ENCODE measurements at regions not wholly inside any gene's neighbourhood (a gene's known extent, or its start where the extent isn't known, plus 50 kb on each side); places are given as distances from the start of the nearest gene placed in this dataset.

DNA sequence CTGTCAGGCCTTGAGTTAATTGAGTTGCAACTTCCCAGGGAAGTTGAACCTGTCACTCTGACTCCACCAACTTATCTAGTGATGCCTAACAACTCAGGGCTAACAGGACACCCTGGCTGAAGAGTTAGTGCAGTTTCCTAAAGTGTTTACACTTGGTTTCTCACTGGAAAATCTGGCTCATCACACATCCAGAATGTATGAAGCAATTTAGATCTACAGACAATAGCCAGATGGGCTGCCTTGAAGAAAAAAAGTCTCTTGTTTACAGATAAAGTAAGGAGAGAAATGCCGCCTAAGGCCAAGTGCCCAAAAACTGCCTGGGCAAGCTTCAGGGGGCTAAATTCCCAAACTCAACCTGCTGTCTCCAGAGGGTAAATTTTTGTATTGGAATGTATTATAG lies 446.3 kb upstream of the NCAM2 start:
- TF ChIP-seq POLR2A (IDR thresholded peaks at IDR 0.05; ENCODE audit: low read depth) (no peak), CTCF (IDR thresholded peaks at IDR 0.05) (no peak)
